ENCODE measurements at regions not wholly inside any gene's neighbourhood (a gene's known extent, or its start where the extent isn't known, plus 50 kb on each side); places are given as distances from the start of the nearest gene placed in this dataset.
A peak's percentile ranks its signal among the peaks of the same experiment; 100 is the strongest.
"Not testable (repeated sequence)": the region's sequence is repeated elsewhere in the genome, so short reads cannot be mapped to it uniquely, and the experiment has no call there.

GRCh38 chr2:37722971-37723370, 51.5 kb upstream of the CDC42EP3 start:
- H3K4me1 ChIP-seq; H3K4me3 ChIP-seq; intact Hi-C loops (cut with DNase I; ENCODE audit: low total_unique reads); DNase-seq; H3K9me3 ChIP-seq; in situ Hi-C loops (cut with MboI; ENCODE audit: low pct_ligation_motif_present in 1 of 4, low pct_unique_long_range_greater_than_20kb in 1 of 4, low sequenced_read_pairs in 3 of 4); H3K36me3 ChIP-seq; H3K27me3 ChIP-seq; H3K27ac ChIP-seq: not testable (repeated sequence)
- 78 to 97% methylated on average over 3 to 7 of the region's 7 CpGs for WGBS, 2 donors (ENCODE audit: low coverage in 1 of 2)

DNA sequence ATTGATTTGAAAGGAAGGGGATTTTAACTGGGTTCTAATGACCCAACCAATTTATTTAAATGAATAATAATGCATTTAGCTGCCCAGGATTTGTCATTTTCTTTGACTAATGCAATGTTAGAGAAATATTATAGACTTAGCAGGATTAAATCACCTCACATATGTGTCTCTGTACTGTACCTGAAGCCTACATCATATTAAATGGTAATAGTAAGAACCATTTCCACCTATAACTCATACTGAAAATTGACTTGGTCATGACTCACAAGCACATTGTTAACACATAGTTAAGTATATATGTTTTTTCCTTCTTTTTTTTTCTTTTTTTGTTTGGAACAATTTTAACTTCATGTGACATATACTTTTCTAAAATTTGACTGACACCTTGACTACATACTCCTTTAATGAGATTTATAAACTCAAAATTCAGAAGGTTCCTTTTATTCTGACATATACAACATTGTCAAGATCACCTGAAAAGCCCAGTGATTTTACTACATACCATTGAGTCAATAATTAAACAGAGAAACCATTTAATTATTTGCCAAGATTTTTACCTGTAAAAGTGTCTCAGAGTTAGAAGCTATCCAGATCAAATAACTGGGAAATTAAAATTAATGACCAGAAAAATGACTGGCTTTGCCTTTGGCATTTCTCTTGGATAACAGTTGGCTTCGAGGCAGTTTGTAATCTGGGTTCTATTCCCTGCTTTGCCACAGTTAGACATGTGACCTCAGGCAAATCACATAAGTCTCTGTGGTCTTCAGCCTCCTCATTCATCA, 58.8 kb upstream of the CDC42EP3 start:
- in situ Hi-C loops (cut with MboI; ENCODE audit: low pct_ligation_motif_present in 1 of 4, low pct_unique_long_range_greater_than_20kb in 1 of 4, low sequenced_read_pairs in 3 of 4) = no loop called here
- DNase-seq = no peak
- TF ChIP-seq EP300 (IDR thresholded peaks at IDR 0.05; ENCODE audit: low read depth) (no peak), POLR2AphosphoS5 (IDR thresholded peaks at IDR 0.05) (no peak), POLR2A (IDR thresholded peaks at IDR 0.05) (no peak), CTCF (IDR thresholded peaks at IDR 0.05) (no peak)
- Histone ChIP-seq H3K36me3 (no peaks in the 10 kb centered on the region), H3K4me1 (no peaks in the 10 kb centered on the region), H3K27ac (no peak overlapping the region), H3K27me3 (no peaks in the 10 kb centered on the region), H3K9me3 (no peaks in the 10 kb centered on the region), H3K4me3 (no peak overlapping the region)
- WGBS, 2 donors (ENCODE audit: low coverage in 1 of 2) = 54% methylated on average over 1 of the region's 1 CpG; no CpG with 5 or more reads in 1 of the 2 donors
- intact Hi-C loops (cut with DNase I; ENCODE audit: low total_unique reads) = no loop called here

DNA sequence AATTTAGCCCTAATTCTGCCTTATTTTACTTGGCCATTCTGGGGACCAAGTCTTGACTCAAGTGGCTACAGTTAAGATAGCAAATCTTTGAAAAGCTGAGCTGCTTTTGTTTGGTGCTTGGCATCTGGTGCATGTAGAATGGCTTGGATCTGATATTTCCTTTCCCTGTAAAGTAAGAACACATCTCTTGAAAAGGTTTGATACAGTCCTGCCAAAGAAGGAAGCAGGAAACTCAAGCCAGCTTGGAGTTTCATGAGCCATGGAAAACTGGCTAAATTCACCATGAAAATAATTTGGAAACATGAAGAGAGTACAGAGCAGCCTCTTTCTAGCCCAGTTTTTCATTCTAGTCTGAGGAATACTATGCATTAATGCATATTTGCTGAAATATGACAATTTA, 61.0 kb upstream of the CDC42EP3 start:
- H3K36me3 ChIP-seq; H3K27me3 ChIP-seq; H3K27ac ChIP-seq; in situ Hi-C loops (cut with MboI; ENCODE audit: low pct_ligation_motif_present in 1 of 4, low pct_unique_long_range_greater_than_20kb in 1 of 4, low sequenced_read_pairs in 3 of 4); H3K9me3 ChIP-seq; intact Hi-C loops (cut with DNase I; ENCODE audit: low total_unique reads); DNase-seq; H3K4me3 ChIP-seq; H3K4me1 ChIP-seq: not testable (repeated sequence)

DNA sequence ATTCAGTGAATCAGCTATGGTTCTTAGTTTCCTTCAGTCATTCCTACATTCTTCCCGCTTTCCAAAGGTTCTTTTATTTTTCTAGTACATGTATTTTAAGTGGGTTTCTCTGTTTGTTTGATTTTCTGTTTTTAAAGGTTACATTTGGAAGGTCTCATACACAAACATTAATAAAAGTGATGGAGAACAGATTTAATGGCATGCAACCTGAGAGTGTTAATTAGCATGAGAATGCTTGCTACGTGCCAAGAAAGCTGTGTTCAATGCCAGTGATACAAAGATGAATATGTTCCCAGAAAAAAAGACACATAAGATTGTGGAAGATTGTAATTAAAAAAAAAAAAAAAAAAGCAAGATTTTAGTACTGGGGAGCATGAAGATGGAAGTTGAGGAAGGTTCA, 61.8 kb upstream of the CDC42EP3 start:
- no peak for TF ChIP-seq POLR2A (IDR thresholded peaks at IDR 0.05)
- TF ChIP-seq POLR2AphosphoS5 (IDR thresholded peaks at IDR 0.05) = no peak
- TF ChIP-seq CTCF (IDR thresholded peaks at IDR 0.05) = no peak
- TF ChIP-seq EP300 (IDR thresholded peaks at IDR 0.05; ENCODE audit: low read depth) = no peak
- 90 to 94% methylated on average over 2 of the region's 2 CpGs for WGBS, 2 donors (ENCODE audit: low coverage in 1 of 2)
- H3K4me1 ChIP-seq = no peaks in the 10 kb centered on the region
- H3K36me3 ChIP-seq = no peaks in the 10 kb centered on the region
- no peak overlapping the region for H3K4me3 ChIP-seq
- in situ Hi-C loops (cut with MboI; ENCODE audit: low pct_ligation_motif_present in 1 of 4, low pct_unique_long_range_greater_than_20kb in 1 of 4, low sequenced_read_pairs in 3 of 4) = no loop called here
- no peak overlapping the region for H3K27ac ChIP-seq
- intact Hi-C loops (cut with DNase I; ENCODE audit: low total_unique reads) = no loop called here
- no peaks in the 10 kb centered on the region for H3K27me3 ChIP-seq
- no peaks in the 10 kb centered on the region for H3K9me3 ChIP-seq
- DNase-seq = no peak

- DNase-seq; in situ Hi-C loops (cut with MboI; ENCODE audit: low pct_ligation_motif_present in 1 of 4, low pct_unique_long_range_greater_than_20kb in 1 of 4, low sequenced_read_pairs in 3 of 4); H3K9me3 ChIP-seq; H3K4me3 ChIP-seq; H3K4me1 ChIP-seq; H3K27me3 ChIP-seq; H3K36me3 ChIP-seq; intact Hi-C loops (cut with DNase I; ENCODE audit: low total_unique reads): not testable (repeated sequence)
- peak overlapping the region in 3 of 4 donors; percentile 46 to 66 (median 65) for H3K27ac ChIP-seq
Measured at GRCh38 chr2:37733955-37734354, 62.5 kb upstream of the CDC42EP3 start.

- H3K27me3 ChIP-seq; H3K9me3 ChIP-seq; intact Hi-C loops (cut with DNase I; ENCODE audit: low total_unique reads); in situ Hi-C loops (cut with MboI; ENCODE audit: low pct_ligation_motif_present in 1 of 4, low pct_unique_long_range_greater_than_20kb in 1 of 4, low sequenced_read_pairs in 3 of 4); DNase-seq; H3K4me1 ChIP-seq; H3K36me3 ChIP-seq; H3K4me3 ChIP-seq: not testable (repeated sequence)
- H3K27ac ChIP-seq = peak overlapping the region; percentile 12 to 66 (median 56)
- 59 to 60% methylated on average over 5 to 8 of the region's 8 CpGs for WGBS, 2 donors (ENCODE audit: low coverage in 1 of 2)
Measured at GRCh38 chr2:37734891-37735523, 63.6 kb upstream of the CDC42EP3 start.

- H3K27me3 ChIP-seq; intact Hi-C loops (cut with DNase I; ENCODE audit: low total_unique reads); H3K4me1 ChIP-seq; DNase-seq; H3K4me3 ChIP-seq; in situ Hi-C loops (cut with MboI; ENCODE audit: low pct_ligation_motif_present in 1 of 4, low pct_unique_long_range_greater_than_20kb in 1 of 4, low sequenced_read_pairs in 3 of 4); H3K36me3 ChIP-seq; H3K9me3 ChIP-seq: not testable (repeated sequence)
- H3K27ac ChIP-seq = peak overlapping the region; percentile 12 to 66 (median 56)
Measured at GRCh38 chr2:37735524-37735910, 64.1 kb upstream of the CDC42EP3 start.

All from transverse colon (tissue), 4 donors.